Hematopoietic multipotent progenitor cell treated with erythropoietin and hydrocortisone succinate and interleukin-3 and kit ligand, for 15 days (in vitro differentiated cells): ENCODE measurements at regions not wholly inside any gene's neighbourhood (a gene's known extent, or its start where the extent isn't known, plus 50 kb on each side); places are given as distances from the start of the nearest gene placed in this dataset.
"Not testable (repeated sequence)": the region's sequence is repeated elsewhere in the genome, so short reads cannot be mapped to it uniquely, and the experiment has no call there.

Experiments used
- DNase-seq: peaks from one replicate; pipeline ENCODE4 v3.0.0-alpha.2; 2015; ENCODE audit warnings: low spot score

GRCh38 chr1:29556657-29557056 lies 320.3 kb downstream of the PTPRU start:
- DNase-seq = no peak

GRCh38 chr1:29555043-29555620 lies 318.8 kb downstream of the PTPRU start:
- DNase-seq = no peak

GRCh38 chr1:29554208-29554778 lies 318.0 kb downstream of the PTPRU start:
- no peak for DNase-seq

- DNase-seq = no peak
These were observed 315.0 kb downstream of the PTPRU start for GRCh38 chr1:29551123-29551936.

GRCh38 chr1:29550119-29550841 lies 314.0 kb downstream of the PTPRU start:
- DNase-seq = no peak

- not testable (repeated sequence) for DNase-seq
These were observed 313.4 kb downstream of the PTPRU start for GRCh38 chr1:29549728-29550118.

- DNase-seq = no peak
These were observed 312.7 kb downstream of the PTPRU start for GRCh38 chr1:29549001-29549400.

GRCh38 chr1:29548091-29548490 lies 311.8 kb downstream of the PTPRU start:
- no peak for DNase-seq

GRCh38 chr1:29547300-29547699 lies 311.0 kb downstream of the PTPRU start:
- DNase-seq = no peak

GRCh38 chr1:29546496-29546895 lies 310.2 kb downstream of the PTPRU start:
- DNase-seq = no peak

- no peak for DNase-seq
These were observed 308.1 kb downstream of the PTPRU start for GRCh38 chr1:29544406-29544805.

- DNase-seq = no peak
These were observed 307.3 kb downstream of the PTPRU start for GRCh38 chr1:29543586-29543985.

- no peak for DNase-seq
These were observed 306.2 kb downstream of the PTPRU start for GRCh38 chr1:29542548-29542947.

GRCh38 chr1:29541631-29542030 lies 305.3 kb downstream of the PTPRU start:
- DNase-seq = no peak

- no peak for DNase-seq
These were observed 304.6 kb downstream of the PTPRU start for GRCh38 chr1:29540801-29541357.

- DNase-seq = no peak
These were observed 303.6 kb downstream of the PTPRU start for GRCh38 chr1:29539971-29540370.

- no peak for DNase-seq
These were observed 302.3 kb downstream of the PTPRU start for GRCh38 chr1:29538586-29538985.

GRCh38 chr1:29532751-29533150 lies 296.4 kb downstream of the PTPRU start:
- no peak for DNase-seq

GRCh38 chr1:29532285-29532684 lies 296.0 kb downstream of the PTPRU start:
- DNase-seq = no peak

- no peak for DNase-seq
These were observed 295.3 kb downstream of the PTPRU start for GRCh38 chr1:29531596-29531995.

GRCh38 chr1:29529677-29530278 lies 293.5 kb downstream of the PTPRU start:
- DNase-seq = no peak
